ENCODE measurements at regions not wholly inside any gene's neighbourhood (a gene's known extent, or its start where the extent isn't known, plus 50 kb on each side); places are given as distances from the start of the nearest gene placed in this dataset.
A peak's percentile ranks its signal among the peaks of the same experiment; 100 is the strongest.

GRCh38 chr16:85464383-85465305 is 148.5 kb upstream of the GSE1 start:
- Histone ChIP-seq H3K27ac (ENCODE audit: low read depth in 2 of 2, low read length in 1 of 2) (peak overlapping the region in 1 of 2 experiments; percentile 22; a peak in 1 of 4 replicates), H2AFZ (ENCODE audit: low read depth) (no peak overlapping the region), H3K4me1 (ENCODE audit: control insufficient read depth in 1 of 2, insufficient read depth in 2 of 2, low read depth in 1 of 2, low read length in 1 of 2) (peaks cover 17 to 69% of the 10 kb centered on the region in 2 experiments), H3K4me3 (ENCODE audit: low read depth in 2 of 2, low read length in 1 of 2) (no peak overlapping the region), H4K20me1 (ENCODE audit: insufficient read depth) (peaks cover 25% of the 10 kb centered on the region), H3K9me2 (no peaks in the 10 kb centered on the region), H3K27me3 (ENCODE audit: insufficient read depth) (no peaks in the 10 kb centered on the region), H3F3A (replicated peaks; ENCODE audit: insufficient read depth) (peaks cover 6% of the 10 kb centered on the region), H3K79me2 (ENCODE audit: insufficient read depth) (no peaks in the 10 kb centered on the region), H3K9ac (no peak overlapping the region), H3K36me3 (replicated peaks in 1 of 2; ENCODE audit: control insufficient read depth in 1 of 2, insufficient read depth in 2 of 2, low read length in 1 of 2) (no peaks in the 10 kb centered on the region), H3K9me3 (no peaks in the 10 kb centered on the region), H3K4me2 (no peak overlapping the region)
- WGBS (ENCODE audit: low lambda C conversion rate) = 90% methylated on average over 18 of the region's 30 CpGs
- ChIA-PET POLR2A (interaction anchor here (1.1 kb wide), 1 partner anchor 10 kb away, joined by 9 read pairs; no protein-coding TSS in a partner anchor), CTCF (interaction anchor here (0.6 to 2.2 kb wide), 19 partner anchors 10 to 345 kb away, joined by 3 to 10 read pairs (median 3); no protein-coding TSS in a partner anchor)
- TF ChIP-seq MEF2A (IDR thresholded peaks at IDR 0.05; ENCODE audit: borderline replicate concordance, low read depth) = no peak
- TF ChIP-seq RXRA (IDR thresholded peaks at IDR 0.05; ENCODE audit: borderline replicate concordance, low read depth) = no peak
- no peak for TF ChIP-seq TAF1 (IDR thresholded peaks at IDR 0.05; ENCODE audit: borderline replicate concordance, low read depth, low read length)
- TF ChIP-seq GATA2 (CRISPR knock-in tag; IDR thresholded peaks at IDR 0.05) = no peak
- no peak for TF ChIP-seq PBX3 (IDR thresholded peaks at IDR 0.05)
- no peak for TF ChIP-seq FOXM1 (IDR thresholded peaks at IDR 0.05; ENCODE audit: low read depth)
- TF ChIP-seq RCOR1 (IDR thresholded peaks at IDR 0.05; ENCODE audit: low read length) = no peak
- no peak for TF ChIP-seq MAX (IDR thresholded peaks at IDR 0.05; ENCODE audit: low read depth)
- no peak for TF ChIP-seq FOSL2 (IDR thresholded peaks at IDR 0.05; ENCODE audit: borderline replicate concordance, low read depth)
- no peak for TF ChIP-seq NRF1 (IDR thresholded peaks at IDR 0.05; ENCODE audit: low read depth, low read length)
- TF ChIP-seq YY1 (IDR thresholded peaks at IDR 0.05; ENCODE audit: low read depth) = no peak
- TF ChIP-seq IRF3 (IDR thresholded peaks at IDR 0.05; ENCODE audit: low read depth, low read length) = no peak
- TF ChIP-seq ZBTB33 (IDR thresholded peaks at IDR 0.05; ENCODE audit: borderline replicate concordance, low read depth) = no peak
- no peak for TF ChIP-seq RAD21 (IDR thresholded peaks at IDR 0.05; ENCODE audit: low read length)
- TF ChIP-seq TEAD4 (IDR thresholded peaks at IDR 0.05; ENCODE audit: borderline replicate concordance, insufficient read depth) = no peak
- no peak for TF ChIP-seq EZH2phosphoT487 (IDR thresholded peaks at IDR 0.05; ENCODE audit: borderline replicate concordance, low read depth)
- no peak for DNase-seq
